GM12878 (cell line): ENCODE measurements at regions not wholly inside any gene's neighbourhood (a gene's known extent, or its start where the extent isn't known, plus 50 kb on each side); places are given as distances from the start of the nearest gene placed in this dataset.

Experiments
- ATAC-seq: fragments of 200-7000 bp; cut with Tn5 transposase; 3 replicates; pipeline ENCODE4 v1.9.1; 2020; ENCODE audit warnings: mild to moderate bottlenecking, moderate library complexity
- BruUV-seq: library from RNA; stranded (reverse); fragments of 400-500 nt; replicated peaks from 2 replicates; lab custom pipeline; 2021; lab: Mats Ljungman, UMichigan
- CTCF ChIA-PET: fragments of 300-600 bp; sonication (Branson Sonifier 250); formaldehyde crosslinking; extraction: SDS; loops from one replicate; lab custom pipeline; 2021; ENCODE audit warnings: inconsistent platforms; lab: Yijun Ruan, JAX
- POLR2A ChIA-PET: fragments of 350-600 bp; formaldehyde crosslinking; extraction: SDS; loops from one replicate; lab custom pipeline; 2021; ENCODE audit warnings: inconsistent platforms; lab: Charles Lee
- RAD21 ChIA-PET: fragments of 300-600 bp; sonication (Branson Sonifier 250); formaldehyde crosslinking; loops from one replicate; lab custom pipeline; 2023; ENCODE audit warnings: antibody characterized with exemption; ENCODE audit not compliant: unreplicated experiment; lab: Charles Lee
- SMC1A ChIA-PET: fragments of 300-600 bp; sonication (Branson Sonifier 250); formaldehyde crosslinking; loops from one replicate; lab custom pipeline; 2023; ENCODE audit not compliant: unreplicated experiment, uncharacterized antibody; lab: Charles Lee
- DNase-seq: peaks from one replicate; pipeline ENCODE4 v3.0.0-alpha.2; 2011; ENCODE audit warnings: low read depth, low spot score
- FAIRE-seq: peaks from 3 replicates; lab custom pipeline; 2011; peaks lifted over from hg19 to GRCh38; lab: Jason Lieb, UNC
- H2AFZ ChIP-seq: 2 replicates; pipeline ENCODE4 v1.6.0; 2011; ENCODE audit warnings: low read depth, low read length, control low read depth; ENCODE audit not compliant: control insufficient read depth
- H3K27ac ChIP-seq: 2 replicates; pipeline ENCODE4 v1.5.1; 2011; ENCODE audit warnings: control low read depth; ENCODE audit not compliant: control insufficient read depth, insufficient read depth
- H3K27me3 ChIP-seq, 2 experiments: replicated peaks in 1 of 2; 2 replicates each; pipeline versions ENCODE4 v1.6.0 to v1.6.1; 2011; ENCODE audit warnings: low read length in 1 of 2; ENCODE audit not compliant: control insufficient read depth in 2 of 2, insufficient read depth in 2 of 2
- H3K36me3 ChIP-seq, 2 experiments: 2 replicates each; pipeline ENCODE4 v1.5.1; 2011; ENCODE audit warnings: low read length in 1 of 2; ENCODE audit not compliant: control insufficient read depth in 2 of 2, insufficient read depth in 2 of 2
- H3K4me1 ChIP-seq: 2 replicates; pipeline ENCODE4 v1.6.1; 2011; ENCODE audit warnings: mild to moderate bottlenecking, low read length, moderate library complexity, mixed read lengths; ENCODE audit not compliant: control insufficient read depth, insufficient read depth
- H3K4me2 ChIP-seq: 2 replicates; pipeline ENCODE4 v1.6.0; 2011; ENCODE audit warnings: control low read depth; ENCODE audit not compliant: control insufficient read depth, insufficient read depth
- H3K4me3 ChIP-seq: fragments of 200-600 bp; sonication (generic); 2 replicates; pipeline ENCODE4 v1.5.1; 2016
- H3K79me2 ChIP-seq: 2 replicates; pipeline ENCODE4 v1.6.0; 2011; ENCODE audit warnings: low read length; ENCODE audit not compliant: control insufficient read depth, insufficient read depth
- H3K9ac ChIP-seq: 2 replicates; pipeline ENCODE4 v1.8.0; 2011; ENCODE audit warnings: low read length, control low read depth, mixed read lengths; ENCODE audit not compliant: control insufficient read depth, insufficient read depth
- H3K9me3 ChIP-seq: replicated peaks from 3 replicates; pipeline ENCODE4 v1.5.1; 2011; ENCODE audit warnings: mild to moderate bottlenecking, low read length; ENCODE audit not compliant: control insufficient read depth, insufficient read depth
- H4K20me1 ChIP-seq: 2 replicates; pipeline ENCODE4 v1.6.0; 2011; ENCODE audit not compliant: control insufficient read depth, insufficient read depth
- HDGF ChIP-seq: fragments of 450-650 bp; IDR thresholded peaks from 2 replicates; pipeline ENCODE4 v1.6.1; 2016; ENCODE audit warnings: antibody characterized with exemption
- JUNB ChIP-seq: IDR thresholded peaks from 2 replicates; pipeline ENCODE4 v1.6.1; 2016; ENCODE audit warnings: antibody characterized with exemption, mild to moderate bottlenecking
- PAX8 ChIP-seq: fragments of 450-650 bp; IDR thresholded peaks from 2 replicates; pipeline ENCODE4 v1.6.1; 2017; ENCODE audit warnings: mild to moderate bottlenecking, moderate library complexity
- RCOR1 ChIP-seq: conservative IDR thresholded peaks from 2 replicates; pipeline ENCODE4 v1.6.1; 2012; ENCODE audit warnings: low read depth, low read length, improper control_type of control experiment
- SPI1 ChIP-seq: IDR thresholded peaks from 2 replicates; pipeline ENCODE4 v1.6.1; 2011; ENCODE audit warnings: low read depth, mild to moderate bottlenecking, low read length, moderate library complexity, borderline replicate concordance; ENCODE audit not compliant: insufficient read depth
- SREBF2 ChIP-seq: IDR thresholded peaks from 2 replicates; pipeline ENCODE4 v1.6.1; 2012; ENCODE audit warnings: mild to moderate bottlenecking, low read length
- SRF ChIP-seq, 2 experiments: IDR thresholded peaks; 2 replicates each; pipeline ENCODE4 v1.6.1; 2011; ENCODE audit warnings: low read depth in 2 of 2, low read length in 2 of 2, mild to moderate bottlenecking in 1 of 2, moderate library complexity in 1 of 2
- SUZ12 ChIP-seq: fragments of 200-600 bp; sonication (generic); IDR thresholded peaks from one replicate; pipeline ENCODE4 v1.6.1; 2018; ENCODE audit warnings: antibody characterized with exemption, mild to moderate bottlenecking; ENCODE audit not compliant: unreplicated experiment
- WGBS: methylation state at CpG from one replicate; pipeline ENCODE4 v1.1.6; 2016; ENCODE audit warnings: low lambda C conversion rate; ENCODE audit not compliant: insufficient replicate concordance, insufficient coverage; ENCODE audit errors: missing lambda C conversion rate; 5-methylcytosine and 5-hydroxymethylcytosine counted together
- in situ Hi-C: fragments of 300-500 bp; cut with MboI; formaldehyde crosslinking; loops from 9 replicates; pipeline ENCODE4 v1.14.3; 2018; ENCODE audit warnings: mixed read lengths
- intact Hi-C: fragments of 100-400 bp; cut with micrococcal nuclease; formaldehyde crosslinking; loops from one replicate; pipeline ENCODE4 v1.14.2; 2022; ENCODE audit not compliant: unreplicated experiment
- TF ChIP-seq, protein P1 (sequence below): fragments of 450-650 bp; IDR thresholded peaks from 2 replicates; pipeline ENCODE4 v1.6.1; 2018; ENCODE audit warnings: mild to moderate bottlenecking, low read depth, moderate library complexity; ENCODE audit not compliant: partially characterized antibody

DNA sequence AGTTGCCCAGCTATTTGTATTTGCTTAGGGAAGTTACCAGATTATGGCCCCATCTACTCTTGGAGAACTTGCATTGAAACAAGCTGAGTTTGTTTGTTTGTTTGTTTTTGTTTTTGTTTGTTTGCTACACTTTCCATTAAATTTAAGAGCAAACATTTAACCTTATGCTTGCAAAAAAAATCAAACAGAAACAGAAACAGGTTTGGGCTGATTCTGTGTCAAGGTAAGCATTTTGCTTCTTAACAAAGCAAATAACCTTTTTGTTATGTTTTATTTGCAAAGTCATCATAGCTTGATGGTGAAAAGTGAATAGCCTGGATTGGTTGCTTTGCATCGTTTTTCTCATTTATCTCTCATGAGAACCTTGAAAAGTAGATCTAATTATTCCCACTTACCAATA is 531.8 kb downstream of the EFNB2 start:
- H2AFZ ChIP-seq: no peak overlapping the region
- SMC1A ChIA-PET: interaction anchor here (0.6 to 1.3 kb wide), 2 partner anchors 45 to 986 kb away, joined by 3 read pairs; no protein-coding TSS in a partner anchor
- 0% methylated on average over 1 of the region's 1 CpG for WGBS
- DNase-seq: no peak
- H3K4me2 ChIP-seq: no peak overlapping the region
- POLR2A ChIA-PET: no interaction called here
- no peaks in the 10 kb centered on the region for H4K20me1 ChIP-seq
- H3K79me2 ChIP-seq: no peaks in the 10 kb centered on the region
- no peak overlapping the region for H3K9ac ChIP-seq
- TF ChIP-seq SREBF2: no peak
- TF ChIP-seq, protein P1, sequence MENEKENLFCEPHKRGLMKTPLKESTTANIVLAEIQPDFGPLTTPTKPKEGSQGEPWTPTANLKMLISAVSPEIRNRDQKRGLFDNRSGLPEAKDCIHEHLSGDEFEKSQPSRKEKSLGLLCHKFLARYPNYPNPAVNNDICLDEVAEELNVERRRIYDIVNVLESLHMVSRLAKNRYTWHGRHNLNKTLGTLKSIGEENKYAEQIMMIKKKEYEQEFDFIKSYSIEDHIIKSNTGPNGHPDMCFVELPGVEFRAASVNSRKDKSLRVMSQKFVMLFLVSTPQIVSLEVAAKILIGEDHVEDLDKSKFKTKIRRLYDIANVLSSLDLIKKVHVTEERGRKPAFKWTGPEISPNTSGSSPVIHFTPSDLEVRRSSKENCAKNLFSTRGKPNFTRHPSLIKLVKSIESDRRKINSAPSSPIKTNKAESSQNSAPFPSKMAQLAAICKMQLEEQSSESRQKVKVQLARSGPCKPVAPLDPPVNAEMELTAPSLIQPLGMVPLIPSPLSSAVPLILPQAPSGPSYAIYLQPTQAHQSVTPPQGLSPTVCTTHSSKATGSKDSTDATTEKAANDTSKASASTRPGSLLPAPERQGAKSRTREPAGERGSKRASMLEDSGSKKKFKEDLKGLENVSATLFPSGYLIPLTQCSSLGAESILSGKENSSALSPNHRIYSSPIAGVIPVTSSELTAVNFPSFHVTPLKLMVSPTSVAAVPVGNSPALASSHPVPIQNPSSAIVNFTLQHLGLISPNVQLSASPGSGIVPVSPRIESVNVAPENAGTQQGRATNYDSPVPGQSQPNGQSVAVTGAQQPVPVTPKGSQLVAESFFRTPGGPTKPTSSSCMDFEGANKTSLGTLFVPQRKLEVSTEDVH: no peak
- TF ChIP-seq RCOR1: no peak
- TF ChIP-seq JUNB: no peak
- TF ChIP-seq SRF (IDR thresholded peaks at IDR 0.05; ENCODE audit: low read depth in 2 of 2, low read length in 2 of 2): no peak
- no peak for TF ChIP-seq HDGF
- no peak for TF ChIP-seq SPI1
- no peak for TF ChIP-seq SUZ12
- TF ChIP-seq PAX8: no peak
- H3K4me3 ChIP-seq: no peak overlapping the region
- no peaks in the 10 kb centered on the region for H3K27me3 ChIP-seq
- RAD21 ChIA-PET: no interaction called here
- H3K27ac ChIP-seq: no peak overlapping the region
- no TSS peak for BruUV-seq
- no peaks in the 10 kb centered on the region for H3K4me1 ChIP-seq
- FAIRE-seq: no peak
- H3K36me3 ChIP-seq: no peaks in the 10 kb centered on the region
- in situ Hi-C loops: no loop called here
- no peak for ATAC-seq
- intact Hi-C loops: no loop called here
- H3K9me3 ChIP-seq: no peaks in the 10 kb centered on the region
- CTCF ChIA-PET: no interaction called here
